GM18951 (cell line): ENCODE measurements at regions not wholly inside any gene's neighbourhood (a gene's known extent, or its start where the extent isn't known, plus 50 kb on each side); places are given as distances from the start of the nearest gene placed in this dataset.

Experiments
- POLR2A ChIP-seq: IDR thresholded peaks from 4 replicates; pipeline ENCODE4 v1.6.1; 2011; ENCODE audit warnings: mild to moderate bottlenecking; ENCODE audit not compliant: insufficient read length, insufficient read depth; ENCODE audit errors: extremely low read depth
- in situ Hi-C: fragments of 300-500 bp; cut with MboI; formaldehyde crosslinking; loops from one replicate; pipeline ENCODE4 v1.12.0; 2022; ENCODE audit warnings: low sequenced_read_pairs, mixed read lengths, inconsistent platforms; ENCODE audit not compliant: unreplicated experiment

DNA sequence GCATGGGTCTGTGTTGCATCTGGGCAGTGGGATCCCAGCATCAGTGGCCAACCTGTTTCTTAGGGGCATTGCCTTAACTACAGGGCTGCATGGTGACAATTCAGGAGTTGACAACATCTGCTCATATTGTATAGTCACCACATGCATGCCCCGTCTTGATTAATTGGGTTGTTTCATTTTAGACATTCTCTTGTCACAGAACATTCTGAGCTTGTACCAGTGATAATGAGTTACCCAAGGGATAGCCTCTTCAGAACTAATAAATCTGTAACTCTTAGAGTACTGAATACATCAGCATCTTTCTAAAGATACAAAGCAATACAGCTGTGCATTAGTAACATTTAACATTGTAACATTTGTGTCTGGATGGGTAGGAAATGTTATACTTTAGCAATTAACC lies 426.5 kb upstream of the CD180 start:
- in situ Hi-C loops, result no loop called here
- TF ChIP-seq POLR2A, result no peak

DNA sequence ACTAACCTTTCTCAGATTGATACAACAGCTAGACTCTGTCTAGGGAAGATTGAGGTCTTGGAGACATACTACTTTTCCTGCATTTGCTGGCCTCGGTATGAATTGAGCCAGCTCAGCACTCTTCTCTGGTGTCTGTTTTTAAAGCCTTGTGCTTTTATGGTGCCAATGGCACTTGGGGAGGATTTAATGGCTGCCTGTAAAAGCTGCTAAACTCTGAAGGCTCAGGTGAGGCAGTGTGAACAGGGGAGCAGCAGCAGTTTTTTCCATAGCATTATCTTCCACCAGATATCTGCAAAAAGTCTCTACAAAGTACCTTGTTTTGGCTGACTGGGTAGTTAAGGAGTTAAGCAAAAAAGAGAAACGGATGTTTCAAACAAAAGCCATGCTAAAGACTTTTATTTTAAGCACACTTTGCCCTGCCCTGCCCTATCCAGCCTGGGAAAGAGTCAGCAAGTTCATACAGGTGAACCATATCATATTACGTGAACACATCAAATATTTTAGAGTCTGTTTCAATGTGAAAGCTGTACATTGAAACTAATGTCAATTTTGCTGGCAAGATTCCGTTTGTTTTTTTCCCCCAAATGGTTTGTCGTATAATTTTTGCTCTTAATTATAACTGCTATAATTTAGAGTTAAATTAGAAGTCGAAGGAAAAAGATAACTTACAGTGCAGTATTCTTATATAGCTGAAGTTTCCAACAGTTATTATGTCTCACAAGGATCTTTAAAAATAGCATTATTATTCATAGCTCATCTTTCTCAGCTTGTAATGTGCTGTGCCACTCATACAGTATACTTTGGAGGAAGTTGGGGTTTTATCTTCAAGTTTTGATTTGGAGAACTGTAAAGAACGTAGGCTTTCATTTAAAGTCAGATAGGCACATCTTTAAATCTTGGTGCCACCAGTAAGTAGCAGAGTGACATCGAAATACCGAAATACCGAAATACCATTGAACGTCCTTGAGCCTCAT lies 424.1 kb upstream of the CD180 start:
- no peak for TF ChIP-seq POLR2A
- in situ Hi-C loops, result no loop called here

DNA sequence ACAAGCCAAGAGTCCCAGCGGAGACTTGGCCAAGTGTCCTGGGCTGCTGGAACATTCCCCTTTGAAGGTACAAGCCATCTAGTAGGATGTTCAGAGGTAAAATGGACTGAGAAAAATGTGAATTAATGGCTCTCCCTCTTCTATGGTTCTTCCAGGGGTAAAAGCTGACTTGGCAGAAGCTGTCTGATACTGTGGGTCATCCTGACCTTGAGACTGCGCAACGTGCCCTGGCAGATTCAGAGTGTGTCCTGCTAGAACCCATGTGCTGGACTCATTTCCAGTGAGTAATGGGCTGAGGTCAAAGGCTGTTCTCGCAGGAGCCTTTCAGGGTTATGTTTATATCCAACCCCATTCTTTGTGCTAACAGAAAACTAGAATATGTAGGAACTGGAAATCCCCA lies 423.0 kb upstream of the CD180 start:
- no peak for TF ChIP-seq POLR2A
- in situ Hi-C loops, result no loop called here

DNA sequence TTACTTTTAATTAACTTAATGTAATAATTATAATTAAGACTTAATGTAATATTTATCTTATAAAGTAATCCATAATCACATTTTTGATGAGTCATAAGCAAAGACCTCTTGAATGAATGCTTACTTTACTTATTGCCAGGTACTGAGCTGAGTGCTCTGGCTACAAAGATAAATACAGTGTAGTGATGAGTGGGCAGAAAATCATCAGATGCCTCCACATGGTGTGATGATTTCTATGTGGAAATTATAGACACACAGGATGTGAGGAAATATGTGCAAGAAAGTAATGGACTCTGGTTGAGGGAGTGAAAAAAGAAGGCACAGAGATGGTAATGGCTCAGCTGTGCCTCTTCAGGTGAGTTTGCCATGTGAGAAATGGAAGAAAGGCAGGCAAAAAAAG lies 422.6 kb upstream of the CD180 start:
- TF ChIP-seq POLR2A, result no peak
- in situ Hi-C loops, result no loop called here

DNA sequence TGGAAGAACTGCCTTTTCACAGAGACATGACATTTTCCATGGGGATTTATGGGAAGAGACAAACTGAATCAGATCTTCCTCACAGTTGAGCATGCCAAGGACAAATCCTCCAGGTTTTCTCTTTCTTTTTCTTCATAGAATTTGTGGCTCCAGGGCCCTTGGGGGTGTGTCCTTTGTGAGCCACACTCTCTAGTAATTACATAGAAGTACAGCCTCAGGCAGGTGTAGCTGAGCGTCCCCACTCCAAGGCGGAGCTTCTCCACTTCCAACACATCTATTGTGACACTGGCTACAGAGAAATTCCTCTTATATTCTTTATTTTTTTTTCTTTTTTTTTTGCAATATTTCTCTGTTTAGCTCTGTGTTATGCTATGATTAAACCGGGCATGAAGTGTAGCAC lies 420.5 kb upstream of the CD180 start:
- in situ Hi-C loops, result no loop called here
- no peak for TF ChIP-seq POLR2A

DNA sequence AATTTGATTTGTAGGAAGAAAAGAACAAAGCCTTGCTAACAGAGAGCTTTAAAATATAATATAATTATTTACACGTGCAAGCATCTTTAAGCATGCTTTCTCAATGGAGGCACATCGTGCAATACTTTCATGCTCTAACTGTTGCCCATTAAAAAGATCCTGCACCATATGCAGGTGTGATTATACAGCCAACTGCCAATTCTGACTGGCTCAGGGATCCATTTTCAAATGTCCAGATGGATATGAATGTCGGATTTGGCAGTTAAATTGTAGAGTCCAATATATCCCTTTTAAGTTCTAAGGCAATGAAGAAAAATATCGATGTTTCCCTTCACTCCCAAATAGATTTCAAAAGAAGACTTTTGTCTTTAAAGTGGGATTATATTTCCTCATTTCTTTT lies 416.4 kb upstream of the CD180 start:
- in situ Hi-C loops, result no loop called here
- TF ChIP-seq POLR2A, result no peak

DNA sequence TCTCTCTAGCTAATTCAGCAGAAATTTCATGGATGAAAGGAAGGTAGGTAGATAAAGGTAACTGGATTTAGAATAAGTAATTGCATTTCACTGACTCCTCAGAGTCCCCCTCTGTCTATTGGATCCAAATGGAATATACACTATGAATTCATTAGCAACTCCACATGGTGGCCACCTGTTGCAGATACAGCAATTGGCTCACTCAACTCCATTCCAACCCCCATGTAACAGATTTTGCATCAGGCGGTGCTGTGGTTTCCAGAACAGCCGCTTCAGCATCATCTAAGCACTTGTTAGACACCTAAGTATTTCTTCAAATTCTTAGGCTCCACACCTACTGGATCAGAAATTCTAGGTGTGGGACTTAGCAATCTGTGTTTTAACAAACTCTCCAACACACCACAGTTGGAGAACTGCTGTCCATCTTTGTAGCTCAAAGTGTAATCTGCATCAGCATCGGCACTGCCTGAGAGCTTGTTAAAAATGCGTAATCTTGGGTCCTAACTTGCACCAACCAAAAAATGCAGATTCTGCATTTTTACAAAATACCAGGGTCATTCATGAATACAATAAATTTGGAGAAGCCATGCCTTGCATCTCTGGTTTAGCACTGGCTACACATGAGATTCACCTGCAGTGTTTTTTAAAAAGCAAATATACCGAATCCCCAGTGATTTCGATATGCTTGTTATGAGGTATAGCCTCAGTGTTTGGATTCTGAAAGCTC lies 413.8 kb upstream of the CD180 start:
- in situ Hi-C loops, result no loop called here
- no peak for TF ChIP-seq POLR2A

DNA sequence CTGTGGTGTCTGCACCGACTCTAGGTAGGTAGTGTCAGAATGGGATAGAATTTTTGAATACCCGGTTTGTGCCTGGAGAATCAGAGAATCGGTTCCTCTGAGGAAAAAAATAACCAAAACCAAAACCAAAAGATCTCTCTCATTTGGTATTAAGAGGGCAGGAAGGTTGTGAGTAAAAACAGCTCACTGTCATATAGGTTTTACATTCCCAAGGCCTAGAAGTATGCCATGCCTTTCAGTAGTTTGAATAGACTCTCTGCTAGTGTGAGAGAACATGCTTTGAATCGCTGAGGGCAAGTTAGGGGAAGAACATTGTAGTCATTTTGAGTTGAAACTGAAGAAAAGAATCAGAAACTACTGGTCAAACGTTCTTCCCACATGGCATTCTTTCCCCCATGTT lies 411.4 kb upstream of the CD180 start:
- TF ChIP-seq POLR2A, result no peak
- in situ Hi-C loops, result no loop called here

DNA sequence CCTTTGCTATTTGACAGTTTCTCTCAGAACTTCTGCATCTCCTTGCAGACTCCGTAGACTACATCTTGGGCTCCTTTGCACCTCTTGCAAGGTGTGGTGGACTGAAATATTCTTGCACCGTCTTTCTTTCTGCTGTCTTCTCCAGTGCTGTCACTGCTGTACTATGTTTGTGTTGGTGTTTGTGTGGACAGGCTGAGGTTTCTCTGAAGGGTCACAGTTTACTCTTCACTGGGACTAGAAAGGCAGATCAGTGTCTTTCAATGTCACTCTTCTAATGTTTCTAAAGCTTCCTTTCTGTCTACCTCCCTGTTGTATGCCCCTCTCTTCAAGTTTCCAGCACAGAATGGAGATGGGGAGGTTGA lies 410.0 kb upstream of the CD180 start:
- in situ Hi-C loops, result no loop called here
- TF ChIP-seq POLR2A, result no peak

DNA sequence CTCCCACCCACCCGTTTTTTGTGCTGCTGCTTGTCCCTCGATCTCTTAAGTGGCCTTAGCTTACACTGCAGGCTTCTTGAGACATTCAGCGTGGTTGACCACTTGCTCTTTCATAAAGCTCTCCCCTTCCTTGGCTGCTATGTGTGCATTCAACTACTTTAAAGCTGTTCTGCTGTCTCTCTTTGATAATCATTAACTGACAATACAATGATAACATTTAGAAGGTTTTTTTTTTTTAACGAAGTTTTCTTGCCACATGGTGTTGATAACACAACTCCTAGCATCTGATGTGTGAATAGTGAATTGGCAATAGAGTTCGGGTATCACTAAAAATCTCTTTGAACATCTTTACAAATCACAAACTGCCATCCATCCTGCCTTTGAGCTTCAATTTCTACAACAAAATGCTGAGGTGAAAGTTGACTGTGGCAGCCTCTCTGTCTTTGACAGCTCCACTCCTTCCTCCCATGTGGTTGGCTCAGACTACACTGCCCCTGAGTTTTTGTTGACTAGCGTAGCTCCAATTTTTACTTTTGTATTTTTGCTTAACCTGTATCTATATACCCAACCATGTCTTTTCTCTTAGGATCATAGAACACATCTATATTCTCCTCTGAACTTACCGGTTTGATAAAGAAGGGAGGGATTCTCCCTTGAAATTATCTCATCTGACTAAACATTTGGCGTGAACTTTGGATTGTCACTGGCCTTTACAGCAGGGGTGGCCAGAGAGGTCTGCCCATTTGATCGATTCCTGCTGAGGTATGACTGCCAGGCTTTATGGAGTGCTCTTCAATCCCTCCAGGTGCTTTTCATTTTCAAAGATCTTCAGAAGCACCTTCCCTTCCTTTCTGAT lies 409.4 kb upstream of the CD180 start:
- no peak for TF ChIP-seq POLR2A
- in situ Hi-C loops, result no loop called here

DNA sequence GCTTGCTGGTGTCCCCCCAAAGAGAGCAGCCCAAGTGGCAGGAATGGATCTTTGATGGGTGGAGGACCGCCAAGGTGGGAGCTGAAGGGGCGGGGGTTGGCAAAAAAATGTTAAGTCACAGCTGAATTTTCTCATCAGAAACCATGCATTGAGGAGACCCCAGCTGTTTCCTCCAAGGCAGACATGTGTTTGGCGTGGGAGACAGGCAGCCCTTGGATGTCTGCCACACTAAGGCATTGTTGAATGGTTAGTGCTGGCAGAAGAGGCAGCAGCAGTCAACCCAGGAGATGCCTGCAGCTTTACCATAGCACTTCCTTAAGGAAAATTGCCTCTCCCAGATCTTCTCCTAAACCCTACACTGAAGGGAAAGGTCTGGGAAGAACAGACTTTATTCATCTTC lies 394.9 kb upstream of the CD180 start:
- no peak for TF ChIP-seq POLR2A
- in situ Hi-C loops, result no loop called here

DNA sequence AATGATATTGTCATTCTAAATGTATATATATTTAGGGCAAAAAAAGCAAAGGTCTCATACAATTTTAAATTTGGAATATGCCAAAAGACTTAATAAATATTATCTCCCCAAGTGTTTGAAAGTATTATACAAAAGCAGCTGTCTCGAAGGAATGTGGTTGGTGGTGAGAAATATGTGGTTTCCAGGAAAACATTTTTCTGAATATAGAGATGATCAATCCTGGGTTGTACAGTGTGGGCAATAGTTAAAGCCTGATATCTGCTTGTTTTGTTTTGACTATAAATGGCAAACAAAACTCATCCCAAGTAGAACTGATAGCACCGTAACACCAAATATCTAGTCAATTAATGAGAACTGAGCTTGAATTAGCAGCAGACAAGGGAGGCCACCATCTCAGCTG lies 391.8 kb upstream of the CD180 start:
- no peak for TF ChIP-seq POLR2A
- in situ Hi-C loops, result no loop called here

DNA sequence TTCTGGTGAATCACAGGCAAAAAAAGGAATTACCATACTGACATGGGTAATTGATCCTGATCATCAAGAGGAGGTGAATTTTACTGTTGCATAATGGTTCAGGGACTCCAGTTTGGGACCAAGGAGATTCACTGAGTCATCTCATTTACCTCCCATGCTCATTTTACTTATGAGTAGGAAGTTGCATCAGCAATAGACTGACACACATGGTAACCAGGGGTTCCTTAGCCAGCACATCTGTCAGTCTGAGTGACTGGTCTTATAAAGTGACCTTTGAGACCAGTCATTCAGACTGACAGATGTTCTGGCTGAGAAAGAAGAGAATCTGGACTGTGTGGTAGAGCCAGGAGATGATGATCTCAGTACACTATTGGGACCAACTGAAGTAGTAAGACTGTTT lies 384.6 kb upstream of the CD180 start:
- TF ChIP-seq POLR2A, result no peak
- in situ Hi-C loops, result no loop called here
